ENCODE measurements at regions not wholly inside any gene's neighbourhood (a gene's known extent, or its start where the extent isn't known, plus 50 kb on each side); places are given as distances from the start of the nearest gene placed in this dataset.

GRCh38 chr4:40687676-40688389 lies 58.2 kb upstream of the RBM47 start:
- no peaks in the 10 kb centered on the region for H4K20me1 ChIP-seq (replicated peaks; ENCODE audit: insufficient read depth)
- no peaks in the 10 kb centered on the region for H3K36me3 ChIP-seq (ENCODE audit: insufficient read depth)
- H3K4me1 ChIP-seq (ENCODE audit: insufficient read depth): no peaks in the 10 kb centered on the region
- H3K36me3 Mint-ChIP-seq (ENCODE audit: low read depth): peaks cover 8% of the 10 kb centered on the region; the same call in 1 of the 3 replicates
- TF ChIP-seq POLR2AphosphoS5 (IDR thresholded peaks at IDR 0.05; ENCODE audit: low read depth) (no peak), EZH2 (IDR thresholded peaks at IDR 0.05; ENCODE audit: low read depth, unreplicated experiment) (no peak), REST (IDR thresholded peaks at IDR 0.05; ENCODE audit: unreplicated experiment) (no peak), CTCF (conservative IDR thresholded peaks at IDR 0.05; ENCODE audit: low read depth in 2 of 2) (no peak), EZH2phosphoT487 (IDR thresholded peaks at IDR 0.05; ENCODE audit: unreplicated experiment) (no peak), NANOG (IDR thresholded peaks at IDR 0.05; ENCODE audit: borderline replicate concordance) (no peak), JUNB (IDR thresholded peaks at IDR 0.05; ENCODE audit: unreplicated experiment) (no peak), ZNF331 (CRISPR knock-in tag; IDR thresholded peaks at IDR 0.05; ENCODE audit: low read depth) (no peak), STAT1 (IDR thresholded peaks at IDR 0.05; ENCODE audit: unreplicated experiment) (no peak), CREB1 (CRISPR knock-in tag; IDR thresholded peaks at IDR 0.05; ENCODE audit: low read depth) (no peak), ZNF114 (CRISPR knock-in tag; IDR thresholded peaks at IDR 0.05) (no peak)
- TF ChIP-seq, protein P1, sequence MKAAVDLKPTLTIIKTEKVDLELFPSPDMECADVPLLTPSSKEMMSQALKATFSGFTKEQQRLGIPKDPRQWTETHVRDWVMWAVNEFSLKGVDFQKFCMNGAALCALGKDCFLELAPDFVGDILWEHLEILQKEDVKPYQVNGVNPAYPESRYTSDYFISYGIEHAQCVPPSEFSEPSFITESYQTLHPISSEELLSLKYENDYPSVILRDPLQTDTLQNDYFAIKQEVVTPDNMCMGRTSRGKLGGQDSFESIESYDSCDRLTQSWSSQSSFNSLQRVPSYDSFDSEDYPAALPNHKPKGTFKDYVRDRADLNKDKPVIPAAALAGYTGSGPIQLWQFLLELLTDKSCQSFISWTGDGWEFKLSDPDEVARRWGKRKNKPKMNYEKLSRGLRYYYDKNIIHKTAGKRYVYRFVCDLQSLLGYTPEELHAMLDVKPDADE (IDR thresholded peaks at IDR 0.05): no peak
- TF ChIP-seq, protein P2, sequence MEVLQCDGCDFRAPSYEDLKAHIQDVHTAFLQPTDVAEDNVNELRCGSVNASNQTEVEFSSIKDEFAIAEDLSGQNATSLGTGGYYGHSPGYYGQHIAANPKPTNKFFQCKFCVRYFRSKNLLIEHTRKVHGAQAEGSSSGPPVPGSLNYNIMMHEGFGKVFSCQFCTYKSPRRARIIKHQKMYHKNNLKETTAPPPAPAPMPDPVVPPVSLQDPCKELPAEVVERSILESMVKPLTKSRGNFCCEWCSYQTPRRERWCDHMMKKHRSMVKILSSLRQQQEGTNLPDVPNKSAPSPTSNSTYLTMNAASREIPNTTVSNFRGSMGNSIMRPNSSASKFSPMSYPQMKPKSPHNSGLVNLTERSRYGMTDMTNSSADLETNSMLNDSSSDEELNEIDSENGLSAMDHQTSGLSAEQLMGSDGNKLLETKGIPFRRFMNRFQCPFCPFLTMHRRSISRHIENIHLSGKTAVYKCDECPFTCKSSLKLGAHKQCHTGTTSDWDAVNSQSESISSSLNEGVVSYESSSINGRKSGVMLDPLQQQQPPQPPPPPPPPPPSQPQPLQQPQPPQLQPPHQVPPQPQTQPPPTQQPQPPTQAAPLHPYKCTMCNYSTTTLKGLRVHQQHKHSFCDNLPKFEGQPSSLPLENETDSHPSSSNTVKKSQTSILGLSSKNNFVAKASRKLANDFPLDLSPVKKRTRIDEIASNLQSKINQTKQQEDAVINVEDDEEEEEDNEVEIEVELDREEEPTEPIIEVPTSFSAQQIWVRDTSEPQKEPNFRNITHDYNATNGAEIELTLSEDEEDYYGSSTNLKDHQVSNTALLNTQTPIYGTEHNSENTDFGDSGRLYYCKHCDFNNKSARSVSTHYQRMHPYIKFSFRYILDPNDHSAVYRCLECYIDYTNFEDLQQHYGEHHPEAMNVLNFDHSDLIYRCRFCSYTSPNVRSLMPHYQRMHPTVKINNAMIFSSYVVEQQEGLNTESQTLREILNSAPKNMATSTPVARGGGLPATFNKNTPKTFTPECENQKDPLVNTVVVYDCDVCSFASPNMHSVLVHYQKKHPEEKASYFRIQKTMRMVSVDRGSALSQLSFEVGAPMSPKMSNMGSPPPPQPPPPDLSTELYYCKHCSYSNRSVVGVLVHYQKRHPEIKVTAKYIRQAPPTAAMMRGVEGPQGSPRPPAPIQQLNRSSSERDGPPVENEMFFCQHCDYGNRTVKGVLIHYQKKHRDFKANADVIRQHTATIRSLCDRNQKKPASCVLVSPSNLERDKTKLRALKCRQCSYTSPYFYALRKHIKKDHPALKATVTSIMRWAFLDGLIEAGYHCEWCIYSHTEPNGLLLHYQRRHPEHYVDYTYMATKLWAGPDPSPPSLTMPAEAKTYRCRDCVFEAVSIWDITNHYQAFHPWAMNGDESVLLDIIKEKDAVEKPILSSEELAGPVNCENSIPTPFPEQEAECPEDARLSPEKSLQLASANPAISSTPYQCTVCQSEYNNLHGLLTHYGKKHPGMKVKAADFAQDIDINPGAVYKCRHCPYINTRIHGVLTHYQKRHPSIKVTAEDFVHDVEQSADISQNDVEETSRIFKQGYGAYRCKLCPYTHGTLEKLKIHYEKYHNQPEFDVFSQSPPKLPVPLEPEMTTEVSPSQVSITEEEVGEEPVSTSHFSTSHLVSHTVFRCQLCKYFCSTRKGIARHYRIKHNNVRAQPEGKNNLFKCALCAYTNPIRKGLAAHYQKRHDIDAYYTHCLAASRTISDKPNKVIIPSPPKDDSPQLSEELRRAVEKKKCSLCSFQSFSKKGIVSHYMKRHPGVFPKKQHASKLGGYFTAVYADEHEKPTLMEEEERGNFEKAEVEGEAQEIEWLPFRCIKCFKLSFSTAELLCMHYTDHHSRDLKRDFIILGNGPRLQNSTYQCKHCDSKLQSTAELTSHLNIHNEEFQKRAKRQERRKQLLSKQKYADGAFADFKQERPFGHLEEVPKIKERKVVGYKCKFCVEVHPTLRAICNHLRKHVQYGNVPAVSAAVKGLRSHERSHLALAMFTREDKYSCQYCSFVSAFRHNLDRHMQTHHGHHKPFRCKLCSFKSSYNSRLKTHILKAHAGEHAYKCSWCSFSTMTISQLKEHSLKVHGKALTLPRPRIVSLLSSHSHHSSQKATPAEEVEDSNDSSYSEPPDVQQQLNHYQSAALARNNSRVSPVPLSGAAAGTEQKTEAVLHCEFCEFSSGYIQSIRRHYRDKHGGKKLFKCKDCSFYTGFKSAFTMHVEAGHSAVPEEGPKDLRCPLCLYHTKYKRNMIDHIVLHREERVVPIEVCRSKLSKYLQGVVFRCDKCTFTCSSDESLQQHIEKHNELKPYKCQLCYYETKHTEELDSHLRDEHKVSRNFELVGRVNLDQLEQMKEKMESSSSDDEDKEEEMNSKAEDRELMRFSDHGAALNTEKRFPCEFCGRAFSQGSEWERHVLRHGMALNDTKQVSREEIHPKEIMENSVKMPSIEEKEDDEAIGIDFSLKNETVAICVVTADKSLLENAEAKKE (CRISPR knock-in tag; IDR thresholded peaks at IDR 0.05): no peak
- no peak overlapping the region for H3K27ac ChIP-seq (ENCODE audit: low read depth)
- ATAC-seq: no peak
- no peaks in the 10 kb centered on the region for H3F3A ChIP-seq (replicated peaks; ENCODE audit: low read depth)
- H3K79me2 ChIP-seq (replicated peaks; ENCODE audit: insufficient read depth): no peaks in the 10 kb centered on the region
- DNase-seq (ENCODE audit: low spot score): no peak
- no peak overlapping the region for H3K4me3 ChIP-seq
- no peaks in the 10 kb centered on the region for H3K27me3 ChIP-seq (ENCODE audit: insufficient read depth)
- no peak overlapping the region for H3K4me3 Mint-ChIP-seq
- peaks cover 2% of the 10 kb centered on the region for H3K27me3 Mint-ChIP-seq (ENCODE audit: insufficient read depth, low read depth, poor library complexity)
- no peak overlapping the region for H3K27ac Mint-ChIP-seq
- H3K4me2 ChIP-seq: no peak overlapping the region
- peaks cover 8% of the 10 kb centered on the region; the same call in 2 of the 3 replicates for H3K9me3 Mint-ChIP-seq
- peaks cover 5% of the 10 kb centered on the region; the same call in 2 of the 3 replicates for H3K4me1 Mint-ChIP-seq
- no peaks in the 10 kb centered on the region for H3K9me2 ChIP-seq (ENCODE audit: insufficient read depth)
- H2AFZ ChIP-seq: no peak overlapping the region; the same call in none of the 2 replicates
